Epithelial cell of esophagus (primary cell): ENCODE measurements at regions not wholly inside any gene's neighbourhood (a gene's known extent, or its start where the extent isn't known, plus 50 kb on each side); places are given as distances from the start of the nearest gene placed in this dataset.
"Not testable (repeated sequence)": the region's sequence is repeated elsewhere in the genome, so short reads cannot be mapped to it uniquely, and the experiment has no call there.

ENCODE experiments used
- DNase-seq: peaks from one replicate; pipeline ENCODE4 v3.0.0; 2010; ENCODE audit warnings: low read depth
- H3K4me3 ChIP-seq: 2 replicates; pipeline ENCODE4 v1.5.1; 2011; ENCODE audit warnings: mild to moderate bottlenecking, low read length, control low read depth
- TF ChIP-seq, protein P1 (sequence below): IDR thresholded peaks from 2 replicates; pipeline ENCODE4 v1.5.1; 2011; ENCODE audit warnings: low read depth, mild to moderate bottlenecking, low read length, control low read depth, inconsistent platforms; ENCODE audit not compliant: insufficient read depth; ENCODE audit errors: missing control alignments

GRCh38 chr7:81439591-81439990, 330.3 kb downstream of the HGF start:
- no peak overlapping the region for H3K4me3 ChIP-seq
- TF ChIP-seq, protein P1, sequence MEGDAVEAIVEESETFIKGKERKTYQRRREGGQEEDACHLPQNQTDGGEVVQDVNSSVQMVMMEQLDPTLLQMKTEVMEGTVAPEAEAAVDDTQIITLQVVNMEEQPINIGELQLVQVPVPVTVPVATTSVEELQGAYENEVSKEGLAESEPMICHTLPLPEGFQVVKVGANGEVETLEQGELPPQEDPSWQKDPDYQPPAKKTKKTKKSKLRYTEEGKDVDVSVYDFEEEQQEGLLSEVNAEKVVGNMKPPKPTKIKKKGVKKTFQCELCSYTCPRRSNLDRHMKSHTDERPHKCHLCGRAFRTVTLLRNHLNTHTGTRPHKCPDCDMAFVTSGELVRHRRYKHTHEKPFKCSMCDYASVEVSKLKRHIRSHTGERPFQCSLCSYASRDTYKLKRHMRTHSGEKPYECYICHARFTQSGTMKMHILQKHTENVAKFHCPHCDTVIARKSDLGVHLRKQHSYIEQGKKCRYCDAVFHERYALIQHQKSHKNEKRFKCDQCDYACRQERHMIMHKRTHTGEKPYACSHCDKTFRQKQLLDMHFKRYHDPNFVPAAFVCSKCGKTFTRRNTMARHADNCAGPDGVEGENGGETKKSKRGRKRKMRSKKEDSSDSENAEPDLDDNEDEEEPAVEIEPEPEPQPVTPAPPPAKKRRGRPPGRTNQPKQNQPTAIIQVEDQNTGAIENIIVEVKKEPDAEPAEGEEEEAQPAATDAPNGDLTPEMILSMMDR: no peak
- DNase-seq: no peak

- not testable (repeated sequence) for DNase-seq, H3K4me3 ChIP-seq
Observed at GRCh38 chr7:81437160-81437559, 332.7 kb downstream of the HGF start.

- H3K4me3 ChIP-seq: no peak overlapping the region
- peak; percentile 85 for DNase-seq
- TF ChIP-seq, protein P1: no peak
Observed at GRCh38 chr7:81433692-81434331, 336.0 kb downstream of the HGF start.

DNA sequence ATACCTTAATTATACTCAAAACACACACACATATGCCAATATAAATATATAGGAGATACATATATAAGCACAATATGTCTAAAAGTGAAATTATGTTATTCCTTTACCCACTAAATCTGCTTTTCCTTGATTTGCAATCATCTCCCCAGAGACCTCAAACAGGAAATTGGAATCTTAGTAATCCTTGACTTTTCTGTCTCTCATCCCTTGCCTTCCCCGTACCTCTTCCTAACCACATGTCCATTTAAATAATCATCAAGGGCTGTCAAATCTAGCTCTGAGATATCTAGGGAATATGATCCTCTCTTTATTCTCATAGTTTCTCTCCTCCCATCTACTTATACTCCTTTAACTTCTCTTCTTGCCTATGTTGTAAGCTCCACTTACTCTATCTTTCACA, 336.6 kb downstream of the HGF start:
- DNase-seq: no peak
- no peak overlapping the region for H3K4me3 ChIP-seq

GRCh38 chr7:81430761-81431160, 339.1 kb downstream of the HGF start:
- no peak for DNase-seq
- no peak overlapping the region for H3K4me3 ChIP-seq
- TF ChIP-seq, protein P1: no peak

More for the DNA sequence above, 336.6 kb downstream of the HGF start:
- TF ChIP-seq, protein P1: no peak

- no peak overlapping the region for H3K4me3 ChIP-seq
- TF ChIP-seq, protein P1: peak; percentile 13
- peak; percentile 15 for DNase-seq
Observed at GRCh38 chr7:81430150-81430549, 339.7 kb downstream of the HGF start.

DNA sequence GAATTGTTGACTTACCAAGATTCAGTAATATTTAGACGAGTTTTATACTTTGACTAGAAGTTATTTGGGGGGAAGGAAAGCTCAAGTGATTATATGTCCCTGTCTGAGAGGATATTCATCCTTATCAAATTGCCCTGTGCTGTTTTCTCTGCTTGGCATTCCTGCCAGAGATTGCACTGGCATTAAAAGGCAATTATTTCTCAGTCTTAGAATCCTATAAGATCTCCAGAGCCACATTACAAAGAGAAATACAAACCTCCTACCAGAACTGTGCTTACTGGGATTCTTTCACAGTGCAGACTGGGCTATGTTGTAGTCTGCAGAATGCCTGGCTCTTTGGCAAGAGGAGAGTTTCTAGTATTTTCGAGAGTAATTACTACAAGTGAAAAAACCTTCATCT, 342.4 kb downstream of the HGF start:
- TF ChIP-seq, protein P1: no peak
- no peak for DNase-seq
- H3K4me3 ChIP-seq: no peak overlapping the region
